SHP77 treated with DMSO at 0.1 percent for 48 hours (cell line): ENCODE measurements at regions not wholly inside any gene's neighbourhood (a gene's known extent, or its start where the extent isn't known, plus 50 kb on each side); places are given as distances from the start of the nearest gene placed in this dataset.
"Not testable (repeated sequence)": the region's sequence is repeated elsewhere in the genome, so short reads cannot be mapped to it uniquely, and the experiment has no call there.

Source experiments
- DNase-seq: peaks from one replicate; lab custom pipeline; 2025; lab: John Stamatoyannopoulos, UW

DNA sequence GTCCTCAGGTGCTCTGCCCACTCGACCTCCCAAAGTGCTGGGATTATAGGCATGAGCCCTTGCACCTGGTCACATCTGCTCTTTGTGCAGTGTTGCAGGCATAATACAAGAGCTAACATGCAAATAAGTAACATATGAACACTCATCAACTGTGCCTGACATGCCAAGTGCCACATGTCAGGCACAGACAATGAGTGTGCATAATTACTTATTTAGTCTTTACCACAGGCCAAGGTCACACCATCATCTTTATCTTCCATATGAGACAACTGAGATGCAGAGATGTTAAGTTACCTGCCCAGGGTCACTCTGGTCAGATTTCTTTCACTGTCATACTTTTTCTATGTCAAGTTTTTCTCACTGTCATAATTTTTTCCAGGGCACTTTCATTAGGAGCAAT is 126.1 kb downstream of the PPIAL4G start:
- DNase-seq: no peak

DNA sequence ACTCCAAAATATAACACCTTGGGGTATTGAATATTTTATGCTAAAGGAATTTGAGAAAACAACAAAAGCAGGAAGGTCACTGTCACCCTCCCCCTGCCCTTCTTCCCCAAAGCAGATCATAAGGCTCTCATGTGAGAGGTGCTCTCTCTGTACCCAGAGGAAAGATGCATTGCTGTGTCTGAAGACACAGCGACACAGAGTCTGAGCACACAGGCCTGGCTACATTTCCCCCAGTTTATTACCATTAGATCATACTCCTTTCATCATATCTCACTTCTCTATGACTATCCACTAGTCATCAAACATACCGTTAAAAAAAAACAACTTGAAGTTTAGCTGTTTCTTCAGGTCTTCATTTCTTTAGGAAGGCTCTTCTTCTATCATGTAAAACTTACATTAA is 127.1 kb downstream of the PPIAL4G start:
- DNase-seq: no peak

DNA sequence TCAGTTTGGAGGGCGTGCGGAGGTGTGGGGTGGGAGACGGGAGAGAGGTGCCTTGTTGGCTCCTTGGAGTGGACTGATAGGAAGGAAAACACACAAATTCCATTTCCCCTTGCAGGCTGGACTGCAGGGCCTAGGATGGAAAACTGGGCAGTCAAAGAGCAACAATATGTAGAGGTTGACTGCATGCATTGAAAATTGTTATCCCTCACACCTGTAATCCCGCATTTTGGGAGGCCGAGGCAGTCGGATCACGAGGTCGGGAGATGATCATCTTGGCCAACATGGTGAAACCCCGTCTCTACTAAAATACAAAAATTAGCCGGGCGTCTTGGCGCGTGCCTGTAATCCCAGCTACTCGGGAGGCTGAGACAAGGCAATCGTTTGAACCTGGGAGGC is 128.2 kb downstream of the PPIAL4G start:
- no peak for DNase-seq

DNA sequence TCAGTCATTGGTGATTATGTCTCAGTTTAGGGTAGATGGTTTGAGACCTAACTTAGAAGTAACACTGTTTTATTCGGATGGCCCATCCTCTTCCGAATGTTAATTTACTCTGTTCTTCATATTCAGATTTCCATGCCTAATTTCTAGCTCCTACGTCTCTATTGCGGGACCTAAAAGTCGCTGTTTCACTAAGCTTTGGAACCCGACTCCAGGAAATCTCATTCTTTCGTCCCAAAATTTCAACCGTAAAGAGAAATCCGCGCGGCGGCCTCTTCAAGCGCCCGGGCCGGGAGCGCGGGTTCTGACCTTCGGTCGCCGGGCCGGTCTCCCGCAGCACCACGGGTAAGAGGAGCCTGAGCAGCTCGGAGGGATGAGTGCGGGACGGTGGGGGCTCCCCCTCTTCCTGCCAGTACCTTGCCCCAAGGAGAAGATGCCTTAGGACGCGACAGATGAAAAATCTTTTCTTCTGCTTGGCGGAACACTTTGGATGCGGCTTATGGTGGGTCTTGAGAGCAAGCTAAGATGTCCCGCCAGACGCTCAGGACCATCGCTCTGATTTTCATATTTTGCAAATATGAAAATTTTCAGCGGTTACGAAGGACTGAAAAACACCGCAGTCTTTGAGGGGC is 128.7 kb downstream of the PPIAL4G start:
- DNase-seq: no peak

DNA sequence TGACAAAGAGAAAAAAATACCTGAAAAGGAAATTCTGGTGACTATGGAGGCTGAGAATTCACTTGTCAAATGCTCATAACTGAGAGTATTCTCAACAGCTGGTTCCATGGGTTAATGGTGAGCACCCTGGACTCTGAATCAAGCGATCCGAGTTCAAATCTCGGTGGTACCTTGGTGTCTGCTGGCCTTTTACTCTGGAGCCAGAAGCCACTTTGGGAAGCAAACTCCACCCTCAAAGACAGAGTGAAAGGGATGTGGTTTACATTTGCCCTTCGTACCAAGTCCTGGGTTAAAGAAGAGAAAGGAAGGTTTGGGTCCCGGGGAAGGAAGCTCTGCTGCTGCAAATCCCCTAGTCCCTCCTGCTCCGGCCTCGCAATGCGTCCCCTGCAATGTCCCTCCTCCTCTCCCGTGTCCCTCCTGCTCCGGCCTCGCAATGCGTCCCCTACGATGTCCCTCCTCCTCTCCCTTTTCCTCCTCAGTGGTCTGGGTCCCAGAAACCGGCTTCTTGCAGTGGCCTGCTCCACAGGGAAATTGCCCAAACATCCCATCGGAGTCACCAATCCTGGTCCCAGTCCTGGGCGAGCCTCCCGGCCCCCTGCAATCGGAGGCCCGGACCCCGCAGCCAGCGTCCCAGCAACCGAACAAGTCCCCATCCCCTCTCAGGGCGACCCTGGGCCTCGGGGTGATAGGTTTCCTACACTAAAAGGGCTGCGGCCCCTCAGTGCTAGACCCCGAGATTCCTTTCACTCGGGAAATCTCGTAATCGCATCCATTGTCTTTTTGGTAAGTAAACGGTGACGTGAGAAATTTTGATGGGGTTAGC is 129.4 kb downstream of the PPIAL4G start:
- no peak for DNase-seq

DNA sequence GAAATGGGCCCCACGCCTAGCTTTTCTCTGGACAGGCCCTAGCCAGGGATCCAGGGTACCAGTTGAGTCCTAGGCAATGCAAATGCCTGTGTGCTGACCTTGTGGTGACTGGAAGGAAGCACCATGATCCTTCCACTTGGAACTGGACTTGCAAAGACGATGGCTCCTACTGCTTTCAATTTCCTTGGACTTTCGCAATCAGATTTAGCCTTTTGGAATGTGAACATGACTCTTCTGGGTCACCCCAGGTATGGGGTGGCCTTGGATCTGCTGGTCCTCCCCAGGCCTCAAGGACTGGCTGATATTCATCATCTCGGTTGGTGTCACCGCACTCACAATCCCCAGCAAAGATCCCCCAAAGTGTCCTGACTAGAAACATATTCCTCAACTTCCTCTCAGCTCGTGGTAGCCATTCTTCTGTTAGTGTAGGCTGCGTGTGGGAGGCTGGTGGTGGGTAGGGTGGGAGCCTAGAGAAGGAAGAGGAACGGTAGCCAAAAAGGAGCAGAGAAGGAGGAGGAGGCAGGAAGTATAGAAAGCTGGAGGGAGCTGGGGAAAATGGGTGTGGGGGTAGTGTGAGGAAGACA is 130.5 kb downstream of the PPIAL4G start:
- DNase-seq: no peak

- no peak for DNase-seq
These were observed 135.3 kb downstream of the PPIAL4G start for GRCh38 chr1:148347781-148348180.

- not testable (repeated sequence) for DNase-seq
These were observed 137.4 kb downstream of the PPIAL4G start for GRCh38 chr1:148345659-148346151.

- DNase-seq: not testable (repeated sequence)
These were observed 138.5 kb downstream of the PPIAL4G start for GRCh38 chr1:148344651-148345050.

GRCh38 chr1:148341729-148342128 is 141.4 kb downstream of the PPIAL4G start:
- not testable (repeated sequence) for DNase-seq

DNA sequence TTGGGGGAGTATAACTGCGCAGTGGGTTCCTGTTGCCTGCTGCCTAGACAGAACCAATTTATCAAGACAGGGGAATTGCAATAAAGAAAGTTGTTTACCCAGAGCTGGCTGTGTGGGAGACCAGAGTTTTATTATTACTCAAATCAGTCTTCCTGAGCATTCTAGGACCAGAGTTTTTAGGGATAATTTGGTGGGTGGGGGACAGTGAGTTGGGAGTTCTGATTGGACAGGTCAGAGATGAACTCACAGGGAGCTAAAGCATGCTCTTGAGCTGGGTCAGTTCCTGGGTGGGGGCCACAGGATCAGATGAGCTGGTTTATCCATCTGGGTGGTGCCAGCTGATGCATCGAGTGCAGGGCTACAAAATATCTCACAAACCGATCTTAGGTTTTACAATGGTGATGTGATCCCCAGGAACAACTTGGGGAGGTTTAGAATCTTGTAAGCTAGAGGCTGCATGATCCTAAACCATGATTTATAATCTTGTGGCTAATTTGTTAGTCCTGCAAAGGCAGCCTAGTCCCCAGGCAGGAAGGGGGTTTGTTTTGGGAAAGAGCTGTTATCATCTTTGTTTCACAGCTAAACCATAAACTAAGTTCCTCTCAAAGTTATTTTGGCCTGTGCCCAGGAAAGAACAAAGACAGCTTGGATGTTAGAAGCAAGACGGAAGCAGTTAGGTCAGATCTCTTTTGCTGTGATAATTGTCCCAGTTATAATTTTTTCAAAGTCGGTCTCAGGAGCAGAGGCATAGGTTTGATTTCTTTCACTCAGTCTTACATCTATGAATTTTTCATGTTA is 146.8 kb downstream of the PPIAL4G start:
- not testable (repeated sequence) for DNase-seq

DNA sequence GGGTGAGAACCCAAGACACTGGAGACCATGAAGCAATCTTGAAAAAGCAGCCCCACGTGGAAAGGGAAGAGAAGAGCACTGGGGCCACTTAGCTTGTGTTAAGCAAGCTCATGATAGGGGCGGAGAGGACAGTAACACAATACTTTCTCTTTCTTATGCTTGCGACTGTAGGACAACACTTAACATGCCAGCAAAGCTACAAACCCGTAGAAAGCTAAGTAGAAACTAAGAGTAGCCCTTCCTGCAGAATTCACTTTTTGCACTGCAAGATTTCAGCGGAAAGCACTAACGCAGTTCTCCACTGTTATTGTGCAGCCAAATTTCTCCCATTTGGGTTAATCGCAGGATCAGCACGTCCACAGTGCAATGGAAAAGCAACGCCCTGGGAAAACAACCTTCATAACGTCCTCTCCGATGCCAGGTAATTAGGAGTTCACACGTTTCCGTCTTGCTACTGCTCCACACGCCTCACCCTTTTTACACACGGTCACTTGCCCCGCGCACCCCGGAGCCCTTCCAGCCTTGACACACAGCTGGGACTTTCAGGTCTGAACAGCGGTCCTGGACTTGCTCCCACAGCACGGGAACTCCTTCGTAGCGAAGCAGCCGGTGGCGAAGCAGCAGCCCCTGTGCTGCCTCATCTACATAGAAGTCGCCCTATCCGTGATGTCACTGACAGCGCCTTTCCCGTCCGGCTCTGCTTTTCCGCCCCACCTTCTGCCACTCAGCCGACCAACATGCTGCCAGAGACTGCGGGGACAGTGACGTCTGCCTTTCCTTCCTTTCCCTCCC is 148.6 kb downstream of the PPIAL4G start:
- peak; percentile 97 for DNase-seq

DNA sequence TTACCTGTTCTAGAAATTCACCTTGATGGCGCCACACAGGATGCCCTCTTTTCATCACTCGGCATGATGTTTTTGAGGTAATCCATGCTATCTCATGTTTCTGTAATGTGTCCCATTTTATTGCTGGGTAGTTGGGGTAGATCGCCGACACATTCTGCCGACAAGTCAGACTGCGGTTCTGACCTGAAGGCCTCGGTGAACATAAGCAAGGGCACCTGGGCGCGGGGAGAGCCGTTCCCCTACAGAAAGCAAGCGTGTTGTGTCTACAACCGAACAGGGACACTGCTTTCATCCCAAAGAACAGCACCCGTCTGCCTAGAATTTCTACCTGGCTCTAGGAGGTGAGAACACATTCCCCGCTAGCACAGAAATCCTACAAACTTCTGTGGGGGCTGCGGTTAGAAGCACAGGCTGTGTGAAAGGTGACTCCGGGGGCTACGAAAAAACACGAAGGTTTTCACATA is 149.2 kb downstream of the PPIAL4G start:
- DNase-seq: no peak

DNA sequence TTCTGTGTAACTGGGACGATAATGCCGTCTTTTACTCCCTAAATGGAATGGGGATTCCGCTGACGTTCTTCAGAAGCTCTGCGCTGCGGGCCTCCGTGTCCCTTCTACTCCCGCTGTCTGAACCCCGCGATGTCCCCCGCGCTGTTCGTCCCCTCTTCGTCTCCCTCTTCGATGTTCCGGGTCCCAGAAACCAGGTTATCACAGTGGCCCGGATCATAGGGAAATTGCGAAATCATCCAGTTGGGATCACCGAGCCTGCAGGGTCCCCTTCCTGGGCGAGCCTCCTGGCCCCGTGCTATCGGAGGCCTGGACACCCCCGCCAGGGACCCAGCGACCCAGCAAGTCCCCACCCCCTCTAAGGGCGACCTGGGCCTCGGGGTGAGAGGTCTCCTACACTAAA is 154.2 kb downstream of the PPIAL4G start:
- DNase-seq: no peak

- DNase-seq: not testable (repeated sequence)
These were observed 158.1 kb downstream of the PPIAL4G start for GRCh38 chr1:148325031-148325430.

GRCh38 chr1:148324465-148324864 is 158.6 kb downstream of the PPIAL4G start:
- DNase-seq: not testable (repeated sequence)

- not testable (repeated sequence) for DNase-seq
These were observed 163.0 kb downstream of the PPIAL4G start for GRCh38 chr1:148320079-148320478.

- no peak for DNase-seq
These were observed 164.2 kb downstream of the PPIAL4G start for GRCh38 chr1:148318904-148319242.

- DNase-seq: no peak
These were observed 164.8 kb downstream of the PPIAL4G start for GRCh38 chr1:148318123-148318903.

DNA sequence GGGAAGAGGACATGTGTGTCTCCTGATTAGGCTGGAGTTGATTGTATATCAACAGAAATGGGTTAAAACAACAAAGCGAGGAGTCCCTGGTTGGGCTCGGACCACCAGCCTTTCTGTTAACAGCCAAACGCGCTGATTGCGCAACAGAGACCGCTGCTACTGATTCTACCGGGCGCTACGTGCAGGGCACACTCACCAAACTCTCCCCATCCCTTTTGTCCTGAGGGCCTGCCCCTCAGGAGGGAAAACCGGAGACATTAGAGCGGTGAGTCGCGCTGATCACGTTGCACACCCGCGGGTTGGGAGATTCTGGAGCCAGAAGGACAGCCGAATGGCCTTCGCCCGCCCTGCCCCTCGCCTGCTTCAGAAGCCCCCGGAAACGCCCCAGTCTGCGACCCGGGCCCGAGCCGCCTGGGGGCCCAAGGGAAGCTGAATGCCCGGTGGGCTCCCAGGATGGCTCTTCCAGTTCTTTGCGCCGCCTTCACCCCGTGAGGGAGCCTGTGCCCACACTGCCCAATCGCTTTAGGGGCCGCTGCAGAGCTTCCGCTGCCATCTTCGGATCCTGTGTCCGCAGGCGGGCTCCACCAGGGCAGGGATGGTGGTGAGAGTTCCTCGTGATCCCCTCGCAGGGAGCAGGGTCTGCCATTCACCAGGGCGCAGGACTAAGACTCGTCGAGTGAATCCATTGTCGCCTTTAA is 165.4 kb upstream of the NBPF11 start:
- no peak for DNase-seq
